Fibroblast of skin of abdomen (primary cell): ENCODE measurements at regions not wholly inside any gene's neighbourhood (a gene's known extent, or its start where the extent isn't known, plus 50 kb on each side); places are given as distances from the start of the nearest gene placed in this dataset.

Experiments
- DNase-seq: peaks from one replicate; pipeline ENCODE4 v3.0.0-alpha.2; 2013

GRCh38 chr2:16561676-16562075, 104.0 kb downstream of the CYRIA start:
- DNase-seq: no peak

GRCh38 chr2:16561251-16561650, 104.4 kb downstream of the CYRIA start:
- no peak for DNase-seq

- DNase-seq: no peak
Observed at GRCh38 chr2:16559278-16560067, 106.2 kb downstream of the CYRIA start.

GRCh38 chr2:16554060-16554583, 111.5 kb downstream of the CYRIA start:
- no peak for DNase-seq

DNA sequence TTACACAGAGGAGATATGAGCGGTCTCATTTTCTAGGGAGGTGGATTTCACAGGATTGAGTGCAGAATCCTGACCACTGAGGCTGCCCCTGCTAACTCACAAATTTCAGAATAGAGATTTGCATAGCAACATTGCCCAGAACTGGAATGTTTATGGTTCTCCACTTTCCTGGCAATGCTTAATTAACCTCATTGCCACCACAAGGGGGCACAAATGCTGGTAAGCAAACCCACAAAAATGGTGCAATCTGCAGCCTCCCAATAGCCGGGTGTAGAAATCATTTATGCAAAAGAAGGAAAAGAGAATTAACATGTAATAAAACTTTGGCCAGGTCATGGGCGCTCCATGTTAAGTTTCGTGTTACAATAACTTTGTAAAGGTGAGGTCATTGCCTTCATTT, 112.4 kb downstream of the CYRIA start:
- peak; percentile 10 for DNase-seq

GRCh38 chr2:16552202-16552601, 113.4 kb downstream of the CYRIA start:
- DNase-seq: no peak

DNA sequence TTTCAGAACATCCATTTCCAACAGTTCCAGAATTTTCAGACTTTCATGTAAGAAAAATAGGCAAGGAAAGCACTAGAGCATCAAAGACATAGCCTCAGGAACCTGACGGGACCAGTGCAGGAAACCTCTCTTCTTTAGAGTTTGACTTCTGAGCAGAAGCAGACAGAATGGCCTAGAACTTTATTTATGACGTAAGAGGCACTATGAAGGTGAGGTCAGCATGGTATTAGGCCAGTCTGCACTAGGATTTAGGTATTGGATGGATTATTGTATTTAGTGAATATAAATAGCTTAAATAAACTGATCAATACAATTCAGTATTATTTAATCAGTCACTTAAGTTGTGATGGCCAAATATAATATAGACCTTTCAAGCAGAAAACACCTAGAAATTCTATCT, 117.6 kb downstream of the CYRIA start:
- no peak for DNase-seq

- peak; percentile 42 for DNase-seq
Observed at GRCh38 chr2:16546128-16546754, 119.4 kb downstream of the CYRIA start.

- DNase-seq: no peak
Observed at GRCh38 chr2:16538707-16539106, 126.9 kb downstream of the CYRIA start.

- DNase-seq: peak; percentile 29
Observed at GRCh38 chr2:16537347-16537746, 128.3 kb downstream of the CYRIA start.

- DNase-seq: no peak
Observed at GRCh38 chr2:16526193-16526592, 139.4 kb downstream of the CYRIA start.

DNA sequence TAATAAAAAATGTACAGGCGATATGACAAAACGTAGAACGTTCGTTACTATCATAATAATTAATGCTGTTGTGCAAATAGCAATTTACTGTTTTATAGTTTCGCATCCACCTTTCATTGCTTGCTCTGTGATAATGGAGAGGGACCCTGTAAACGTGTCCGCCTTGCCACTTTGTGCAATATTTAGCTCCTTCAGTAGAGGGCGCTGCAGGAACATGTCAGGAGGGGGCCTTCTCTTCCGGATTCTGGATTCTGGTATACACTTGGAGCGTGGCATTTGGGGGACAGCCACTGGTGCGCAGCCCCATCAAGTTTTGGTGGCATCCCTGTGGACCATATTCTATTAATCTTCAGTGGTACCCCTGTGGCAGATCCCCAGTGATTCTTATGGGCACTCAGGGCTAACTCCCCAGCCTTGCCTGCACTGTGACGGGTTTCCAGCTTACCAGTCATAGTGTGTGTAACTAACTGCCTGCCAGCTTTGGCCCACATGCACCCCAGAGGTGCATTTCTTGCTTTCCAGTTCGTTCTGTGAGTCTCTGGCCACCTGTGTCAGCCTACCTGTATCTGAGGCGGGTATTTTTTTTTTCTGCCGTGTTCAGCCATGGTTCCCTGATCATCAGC, 140.3 kb downstream of the CYRIA start:
- DNase-seq: no peak

DNA sequence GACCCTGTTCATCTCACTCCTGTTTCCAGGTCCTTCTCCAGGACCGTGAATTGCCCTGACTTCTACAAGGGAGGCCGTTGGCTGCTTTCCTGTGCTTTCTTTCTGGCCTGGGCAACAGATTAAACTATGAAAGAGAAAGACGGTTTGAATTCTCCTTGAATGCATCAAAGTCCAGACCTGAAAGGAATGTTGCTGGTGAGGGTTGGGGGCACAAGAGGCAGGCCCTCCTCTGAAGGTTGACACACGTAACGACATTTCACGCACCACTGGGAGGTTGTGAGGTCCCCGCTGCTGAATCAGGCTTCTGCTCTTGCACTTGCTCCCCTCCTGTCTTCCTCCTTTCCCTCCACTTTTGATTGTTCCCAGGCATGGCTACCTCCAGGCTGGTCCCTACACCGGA, 141.9 kb downstream of the CYRIA start:
- no peak for DNase-seq

DNA sequence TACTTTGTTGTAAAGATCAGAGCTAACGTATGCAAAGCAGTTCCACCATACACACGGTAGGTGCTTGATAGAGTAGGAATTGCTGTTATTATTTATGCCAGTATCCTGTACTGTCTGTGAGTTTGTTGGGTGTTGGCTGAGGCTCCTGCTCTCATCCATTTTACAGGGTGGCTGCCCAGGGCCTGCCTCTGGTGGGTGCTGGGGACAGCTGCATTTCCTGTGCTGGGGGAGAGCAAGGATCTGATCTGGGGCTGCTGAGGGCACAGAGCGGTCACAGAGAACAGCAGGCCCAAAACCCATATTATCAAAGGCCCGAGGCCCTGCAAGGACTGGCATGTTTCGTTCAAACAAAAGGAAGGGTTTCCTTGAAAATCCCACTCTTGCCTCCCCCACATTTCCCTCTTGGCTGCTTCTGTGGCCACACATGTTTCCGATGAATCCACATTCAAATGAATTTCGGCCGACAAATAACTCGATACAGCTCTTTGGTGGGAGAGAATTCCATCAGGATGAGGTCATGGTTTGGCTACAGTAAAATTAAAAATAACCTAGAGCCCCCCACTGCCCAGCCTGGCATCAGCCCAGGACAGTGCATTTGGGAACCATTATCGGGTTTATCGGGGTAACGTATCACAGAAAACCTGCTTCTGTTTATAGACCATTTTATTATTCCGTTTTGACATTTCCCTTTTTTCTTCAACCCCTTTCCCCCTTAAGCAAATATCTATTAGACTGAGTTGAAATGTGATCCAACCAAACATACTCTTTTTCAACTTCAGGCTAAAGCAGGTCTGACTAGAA, 143.4 kb downstream of the CYRIA start:
- peak; percentile 76 for DNase-seq

GRCh38 chr2:16520891-16521290, 144.7 kb downstream of the CYRIA start:
- no peak for DNase-seq

DNA sequence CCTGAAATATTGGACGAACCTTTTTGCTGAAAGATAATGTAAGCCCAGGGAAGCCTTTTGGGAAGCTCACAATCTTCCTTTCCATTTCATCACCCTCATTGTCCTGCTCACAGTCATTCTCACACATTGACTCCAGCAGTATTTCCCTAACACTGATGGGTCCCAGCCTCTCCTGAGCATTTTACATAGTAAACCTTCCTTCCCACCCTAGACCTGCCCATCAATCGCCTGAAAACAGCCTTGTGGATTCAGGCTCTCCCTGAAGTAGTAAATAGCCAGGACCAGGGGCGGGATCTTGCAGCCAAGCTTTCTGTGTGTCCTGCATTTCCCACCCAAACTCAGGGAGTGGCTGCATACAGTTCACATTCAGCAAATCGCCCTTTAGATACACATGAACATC, 149.9 kb downstream of the CYRIA start:
- no peak for DNase-seq

- no peak for DNase-seq
Observed at GRCh38 chr2:16513626-16514025, 152.0 kb downstream of the CYRIA start.

- DNase-seq: no peak
Observed at GRCh38 chr2:16511041-16511440, 154.6 kb downstream of the CYRIA start.

DNA sequence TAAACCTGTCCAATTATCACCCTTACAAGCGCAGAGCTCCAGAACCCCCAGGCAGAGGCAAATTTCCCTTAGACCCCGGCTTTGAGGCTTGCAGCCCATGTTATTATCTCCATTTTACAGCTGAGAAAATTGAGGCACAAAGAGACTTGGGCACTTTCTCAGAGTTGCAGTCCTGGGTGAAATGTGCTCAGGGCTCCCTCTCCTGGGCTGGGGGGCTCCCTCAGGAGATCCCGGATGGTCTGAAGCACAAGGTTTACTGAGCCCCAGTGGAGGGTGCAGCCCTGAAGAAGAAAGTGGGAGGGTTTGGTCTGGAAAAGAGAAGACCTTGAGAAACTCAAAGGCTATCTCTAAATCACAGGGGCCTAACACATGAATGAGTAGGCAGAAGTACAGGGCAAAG, 156.6 kb downstream of the CYRIA start:
- no peak for DNase-seq

GRCh38 chr2:16508490-16508851, 157.2 kb downstream of the CYRIA start:
- no peak for DNase-seq

- DNase-seq: peak; percentile 20
Observed at GRCh38 chr2:16507655-16508489, 157.8 kb downstream of the CYRIA start.

GRCh38 chr2:16506366-16506765, 159.3 kb downstream of the CYRIA start:
- no peak for DNase-seq
